ENCODE measurements at regions not wholly inside any gene's neighbourhood (a gene's known extent, or its start where the extent isn't known, plus 50 kb on each side); places are given as distances from the start of the nearest gene placed in this dataset.

- no peak overlapping the region for H3K9ac ChIP-seq (ENCODE audit: low read length)
- H3K27me3 ChIP-seq (ENCODE audit: control insufficient read depth, insufficient read depth, low read length): no peaks in the 10 kb centered on the region
- no peaks in the 10 kb centered on the region for H3K9me3 ChIP-seq (ENCODE audit: control insufficient read depth, low read length)
- H3K4me3 ChIP-seq (ENCODE audit: low read length): no peak overlapping the region
- H3K4me1 ChIP-seq (ENCODE audit: control insufficient read depth, insufficient read depth, low read length): peaks cover 16% of the 10 kb centered on the region
- H3K36me3 ChIP-seq (ENCODE audit: control insufficient read depth, insufficient read depth, low read length): no peaks in the 10 kb centered on the region
Measured at GRCh38 chr12:46472893-46473633, 100.5 kb upstream of the SLC38A2 start.

- Histone ChIP-seq H3K36me3 (ENCODE audit: control insufficient read depth, insufficient read depth, low read length) (no peaks in the 10 kb centered on the region), H3K4me1 (ENCODE audit: control insufficient read depth, insufficient read depth, low read length) (peaks cover 16% of the 10 kb centered on the region), H3K9ac (ENCODE audit: low read length) (no peak overlapping the region), H3K9me3 (ENCODE audit: control insufficient read depth, low read length) (no peaks in the 10 kb centered on the region), H3K4me3 (ENCODE audit: low read length) (no peak overlapping the region), H3K27me3 (ENCODE audit: control insufficient read depth, insufficient read depth, low read length) (no peaks in the 10 kb centered on the region)
Measured at GRCh38 chr12:46472144-46472705, 99.7 kb upstream of the SLC38A2 start.

- no peak overlapping the region for H3K9ac ChIP-seq (ENCODE audit: low read length)
- no peak overlapping the region for H3K4me3 ChIP-seq (ENCODE audit: low read length)
- no peaks in the 10 kb centered on the region for H3K27me3 ChIP-seq (ENCODE audit: control insufficient read depth, insufficient read depth, low read length)
- no peaks in the 10 kb centered on the region for H3K36me3 ChIP-seq (ENCODE audit: control insufficient read depth, insufficient read depth, low read length)
- H3K4me1 ChIP-seq (ENCODE audit: control insufficient read depth, insufficient read depth, low read length): peaks cover 16% of the 10 kb centered on the region
- H3K9me3 ChIP-seq (ENCODE audit: control insufficient read depth, low read length): no peaks in the 10 kb centered on the region
Measured at GRCh38 chr12:46471404-46471803, 98.8 kb upstream of the SLC38A2 start.

- H3K36me3 ChIP-seq (ENCODE audit: control insufficient read depth, insufficient read depth, low read length): no peaks in the 10 kb centered on the region
- no peak overlapping the region for H3K4me3 ChIP-seq (ENCODE audit: low read length)
- no peaks in the 10 kb centered on the region for H3K9me3 ChIP-seq (ENCODE audit: control insufficient read depth, low read length)
- peaks cover 16% of the 10 kb centered on the region for H3K4me1 ChIP-seq (ENCODE audit: control insufficient read depth, insufficient read depth, low read length)
- no peaks in the 10 kb centered on the region for H3K27me3 ChIP-seq (ENCODE audit: control insufficient read depth, insufficient read depth, low read length)
- H3K9ac ChIP-seq (ENCODE audit: low read length): no peak overlapping the region
Measured at GRCh38 chr12:46470975-46471374, 98.4 kb upstream of the SLC38A2 start.

GRCh38 chr12:46470036-46470627 is 97.6 kb upstream of the SLC38A2 start:
- H3K4me1 ChIP-seq (ENCODE audit: control insufficient read depth, insufficient read depth, low read length): peaks cover 16% of the 10 kb centered on the region
- no peaks in the 10 kb centered on the region for H3K27me3 ChIP-seq (ENCODE audit: control insufficient read depth, insufficient read depth, low read length)
- no peaks in the 10 kb centered on the region for H3K36me3 ChIP-seq (ENCODE audit: control insufficient read depth, insufficient read depth, low read length)
- H3K9ac ChIP-seq (ENCODE audit: low read length): no peak overlapping the region
- H3K9me3 ChIP-seq (ENCODE audit: control insufficient read depth, low read length): no peaks in the 10 kb centered on the region
- no peak overlapping the region for H3K4me3 ChIP-seq (ENCODE audit: low read length)

- no peaks in the 10 kb centered on the region for H3K36me3 ChIP-seq (ENCODE audit: control insufficient read depth, insufficient read depth, low read length)
- no peak overlapping the region for H3K4me3 ChIP-seq (ENCODE audit: low read length)
- H3K9ac ChIP-seq (ENCODE audit: low read length): no peak overlapping the region
- peaks cover 11% of the 10 kb centered on the region for H3K4me1 ChIP-seq (ENCODE audit: control insufficient read depth, insufficient read depth, low read length)
- no peaks in the 10 kb centered on the region for H3K9me3 ChIP-seq (ENCODE audit: control insufficient read depth, low read length)
- H3K27me3 ChIP-seq (ENCODE audit: control insufficient read depth, insufficient read depth, low read length): no peaks in the 10 kb centered on the region
Measured at GRCh38 chr12:46468813-46469212, 96.2 kb upstream of the SLC38A2 start.

- Histone ChIP-seq H3K9ac (ENCODE audit: low read length) (no peak overlapping the region), H3K4me3 (ENCODE audit: low read length) (no peak overlapping the region), H3K27me3 (ENCODE audit: control insufficient read depth, insufficient read depth, low read length) (no peaks in the 10 kb centered on the region), H3K4me1 (ENCODE audit: control insufficient read depth, insufficient read depth, low read length) (peaks cover 11% of the 10 kb centered on the region), H3K9me3 (ENCODE audit: control insufficient read depth, low read length) (no peaks in the 10 kb centered on the region), H3K36me3 (ENCODE audit: control insufficient read depth, insufficient read depth, low read length) (no peaks in the 10 kb centered on the region)
Measured at GRCh38 chr12:46468160-46468559, 95.6 kb upstream of the SLC38A2 start.

- Histone ChIP-seq H3K9ac (ENCODE audit: low read length) (no peak overlapping the region), H3K4me3 (ENCODE audit: low read length) (peak overlapping the region; percentile 4), H3K4me1 (ENCODE audit: control insufficient read depth, insufficient read depth, low read length) (no peaks in the 10 kb centered on the region), H3K27me3 (ENCODE audit: control insufficient read depth, insufficient read depth, low read length) (no peaks in the 10 kb centered on the region), H3K36me3 (ENCODE audit: control insufficient read depth, insufficient read depth, low read length) (no peaks in the 10 kb centered on the region), H3K9me3 (ENCODE audit: control insufficient read depth, low read length) (no peaks in the 10 kb centered on the region)
Measured at GRCh38 chr12:46465307-46465706, 92.7 kb upstream of the SLC38A2 start.

- no peaks in the 10 kb centered on the region for H3K4me1 ChIP-seq (ENCODE audit: control insufficient read depth, insufficient read depth, low read length)
- no peaks in the 10 kb centered on the region for H3K27me3 ChIP-seq (ENCODE audit: control insufficient read depth, insufficient read depth, low read length)
- peak overlapping the region; percentile 4 for H3K4me3 ChIP-seq (ENCODE audit: low read length)
- H3K9me3 ChIP-seq (ENCODE audit: control insufficient read depth, low read length): no peaks in the 10 kb centered on the region
- no peak overlapping the region for H3K9ac ChIP-seq (ENCODE audit: low read length)
- no peaks in the 10 kb centered on the region for H3K36me3 ChIP-seq (ENCODE audit: control insufficient read depth, insufficient read depth, low read length)
Measured at GRCh38 chr12:46464863-46465262, 92.3 kb upstream of the SLC38A2 start.

GRCh38 chr12:46462641-46463355 is 90.2 kb upstream of the SLC38A2 start:
- H3K4me1 ChIP-seq (ENCODE audit: control insufficient read depth, insufficient read depth, low read length): no peaks in the 10 kb centered on the region
- H3K9me3 ChIP-seq (ENCODE audit: control insufficient read depth, low read length): no peaks in the 10 kb centered on the region
- H3K4me3 ChIP-seq (ENCODE audit: low read length): no peak overlapping the region
- no peaks in the 10 kb centered on the region for H3K27me3 ChIP-seq (ENCODE audit: control insufficient read depth, insufficient read depth, low read length)
- no peaks in the 10 kb centered on the region for H3K36me3 ChIP-seq (ENCODE audit: control insufficient read depth, insufficient read depth, low read length)
- no peak overlapping the region for H3K9ac ChIP-seq (ENCODE audit: low read length)

GRCh38 chr12:46461907-46462640 is 89.5 kb upstream of the SLC38A2 start:
- Histone ChIP-seq H3K27me3 (ENCODE audit: control insufficient read depth, insufficient read depth, low read length) (no peaks in the 10 kb centered on the region), H3K36me3 (ENCODE audit: control insufficient read depth, insufficient read depth, low read length) (no peaks in the 10 kb centered on the region), H3K9ac (ENCODE audit: low read length) (no peak overlapping the region), H3K4me3 (ENCODE audit: low read length) (no peak overlapping the region), H3K9me3 (ENCODE audit: control insufficient read depth, low read length) (no peaks in the 10 kb centered on the region), H3K4me1 (ENCODE audit: control insufficient read depth, insufficient read depth, low read length) (no peaks in the 10 kb centered on the region)
